ENCODE measurements at regions not wholly inside any gene's neighbourhood (a gene's known extent, or its start where the extent isn't known, plus 50 kb on each side); places are given as distances from the start of the nearest gene placed in this dataset.

DNA sequence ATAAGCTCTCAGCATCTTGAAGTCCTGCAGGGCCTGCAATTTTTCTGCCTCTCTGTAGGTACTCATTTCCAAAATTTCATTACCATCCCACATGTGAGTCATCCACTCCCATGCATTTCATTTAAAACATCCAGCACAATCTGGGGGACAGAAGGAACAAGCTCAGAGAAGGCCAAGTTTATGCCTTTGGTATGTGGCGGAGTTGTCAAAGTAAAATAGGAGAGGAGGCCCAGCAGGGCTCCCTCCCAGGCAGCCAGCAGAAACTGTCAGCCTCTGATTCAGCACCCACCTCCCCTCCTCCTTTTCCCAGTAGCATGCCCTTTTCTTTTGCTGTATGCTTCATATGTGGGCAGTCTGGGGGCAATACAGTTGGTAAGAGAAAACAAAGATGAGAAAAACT is 126.4 kb upstream of the ZNF366 start:
- TF ChIP-seq, protein P1, sequence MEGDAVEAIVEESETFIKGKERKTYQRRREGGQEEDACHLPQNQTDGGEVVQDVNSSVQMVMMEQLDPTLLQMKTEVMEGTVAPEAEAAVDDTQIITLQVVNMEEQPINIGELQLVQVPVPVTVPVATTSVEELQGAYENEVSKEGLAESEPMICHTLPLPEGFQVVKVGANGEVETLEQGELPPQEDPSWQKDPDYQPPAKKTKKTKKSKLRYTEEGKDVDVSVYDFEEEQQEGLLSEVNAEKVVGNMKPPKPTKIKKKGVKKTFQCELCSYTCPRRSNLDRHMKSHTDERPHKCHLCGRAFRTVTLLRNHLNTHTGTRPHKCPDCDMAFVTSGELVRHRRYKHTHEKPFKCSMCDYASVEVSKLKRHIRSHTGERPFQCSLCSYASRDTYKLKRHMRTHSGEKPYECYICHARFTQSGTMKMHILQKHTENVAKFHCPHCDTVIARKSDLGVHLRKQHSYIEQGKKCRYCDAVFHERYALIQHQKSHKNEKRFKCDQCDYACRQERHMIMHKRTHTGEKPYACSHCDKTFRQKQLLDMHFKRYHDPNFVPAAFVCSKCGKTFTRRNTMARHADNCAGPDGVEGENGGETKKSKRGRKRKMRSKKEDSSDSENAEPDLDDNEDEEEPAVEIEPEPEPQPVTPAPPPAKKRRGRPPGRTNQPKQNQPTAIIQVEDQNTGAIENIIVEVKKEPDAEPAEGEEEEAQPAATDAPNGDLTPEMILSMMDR (IDR thresholded peaks at IDR 0.05) = no peak
- no peak for TF ChIP-seq POLR2A (IDR thresholded peaks at IDR 0.05)

All from Peyer's patch (tissue), 4 donors.